Activated naive CD8-positive, alpha-beta T cell treated with anti-CD3 and anti-CD28 coated beads for 36 hours (primary cell): ENCODE measurements at regions not wholly inside any gene's neighbourhood (a gene's known extent, or its start where the extent isn't known, plus 50 kb on each side); places are given as distances from the start of the nearest gene placed in this dataset.
"Not testable (repeated sequence)": the region's sequence is repeated elsewhere in the genome, so short reads cannot be mapped to it uniquely, and the experiment has no call there.

Source experiments
- DNase-seq: peaks from one replicate; pipeline ENCODE4 v3.0.0; 2021
- H3K27ac Mint-ChIP-seq: one replicate; pipeline ENCODE4 v1.8.0; 2022; ENCODE audit warnings: mild to moderate bottlenecking, moderate library complexity, mixed read lengths
- H3K27me3 Mint-ChIP-seq: one replicate; pipeline ENCODE4 v1.8.0; 2022; ENCODE audit warnings: mild to moderate bottlenecking, mixed read lengths
- H3K36me3 Mint-ChIP-seq: one replicate; pipeline ENCODE4 v1.8.0; 2021; ENCODE audit warnings: mild to moderate bottlenecking, mixed read lengths
- H3K4me1 Mint-ChIP-seq: one replicate; pipeline ENCODE4 v1.8.0; 2021; ENCODE audit warnings: mixed read lengths
- H3K4me3 Mint-ChIP-seq: one replicate; pipeline ENCODE4 v1.8.0; 2022; ENCODE audit warnings: mild to moderate bottlenecking, moderate library complexity, mixed read lengths
- H3K9me3 Mint-ChIP-seq: one replicate; pipeline ENCODE4 v1.8.0; 2022; ENCODE audit warnings: mixed read lengths

GRCh38 chr20:39974966-39975501 is 714.0 kb downstream of the MAFB start:
- H3K4me3 Mint-ChIP-seq: no peak overlapping the region
- peaks cover 22% of the 10 kb centered on the region for H3K9me3 Mint-ChIP-seq
- no peak for DNase-seq
- H3K36me3 Mint-ChIP-seq: no peaks in the 10 kb centered on the region
- H3K27me3 Mint-ChIP-seq: peaks cover 3% of the 10 kb centered on the region
- no peak overlapping the region for H3K27ac Mint-ChIP-seq
- H3K4me1 Mint-ChIP-seq: no peaks in the 10 kb centered on the region

- Mint-ChIP-seq H3K27me3 (peaks cover 5% of the 10 kb centered on the region), H3K4me1 (no peaks in the 10 kb centered on the region), H3K36me3 (no peaks in the 10 kb centered on the region), H3K27ac (no peak overlapping the region), H3K4me3 (no peak overlapping the region), H3K9me3 (peaks cover 24% of the 10 kb centered on the region)
- no peak for DNase-seq
Measured at GRCh38 chr20:39968495-39968894, 720.5 kb downstream of the MAFB start.

- Mint-ChIP-seq H3K4me1 (no peaks in the 10 kb centered on the region), H3K27ac (no peak overlapping the region), H3K4me3 (no peak overlapping the region), H3K27me3 (peaks cover 5% of the 10 kb centered on the region), H3K9me3 (peaks cover 23% of the 10 kb centered on the region), H3K36me3 (no peaks in the 10 kb centered on the region)
- DNase-seq: no peak
Measured at GRCh38 chr20:39967806-39968205, 721.2 kb downstream of the MAFB start.

- DNase-seq: no peak
- Mint-ChIP-seq H3K4me3 (no peak overlapping the region), H3K4me1 (no peaks in the 10 kb centered on the region), H3K36me3 (no peaks in the 10 kb centered on the region), H3K27ac (no peak overlapping the region), H3K27me3 (peaks cover 12% of the 10 kb centered on the region), H3K9me3 (peaks cover 3% of the 10 kb centered on the region)
Measured at GRCh38 chr20:39961637-39962244, 727.3 kb downstream of the MAFB start.

- peaks cover 12% of the 10 kb centered on the region for H3K27me3 Mint-ChIP-seq
- no peak for DNase-seq
- no peaks in the 10 kb centered on the region for H3K36me3 Mint-ChIP-seq
- no peaks in the 10 kb centered on the region for H3K9me3 Mint-ChIP-seq
- no peak overlapping the region for H3K4me3 Mint-ChIP-seq
- H3K27ac Mint-ChIP-seq: no peak overlapping the region
- no peaks in the 10 kb centered on the region for H3K4me1 Mint-ChIP-seq
Measured at GRCh38 chr20:39960522-39961428, 728.3 kb downstream of the MAFB start.

GRCh38 chr20:39957911-39958310 is 731.1 kb downstream of the MAFB start:
- H3K4me1 Mint-ChIP-seq, H3K9me3 Mint-ChIP-seq, H3K27ac Mint-ChIP-seq, H3K36me3 Mint-ChIP-seq, DNase-seq, H3K27me3 Mint-ChIP-seq, H3K4me3 Mint-ChIP-seq: not testable (repeated sequence)

GRCh38 chr20:39954621-39955020 is 734.4 kb downstream of the MAFB start:
- Mint-ChIP-seq H3K36me3 (no peaks in the 10 kb centered on the region), H3K27me3 (no peaks in the 10 kb centered on the region), H3K9me3 (no peaks in the 10 kb centered on the region), H3K4me3 (no peak overlapping the region), H3K27ac (no peak overlapping the region), H3K4me1 (no peaks in the 10 kb centered on the region)
- no peak for DNase-seq

- DNase-seq: no peak
- Mint-ChIP-seq H3K36me3 (no peaks in the 10 kb centered on the region), H3K4me1 (no peaks in the 10 kb centered on the region), H3K27ac (no peak overlapping the region), H3K27me3 (peaks cover 5% of the 10 kb centered on the region), H3K4me3 (no peak overlapping the region), H3K9me3 (no peaks in the 10 kb centered on the region)
Measured at GRCh38 chr20:39946931-39947330, 742.1 kb downstream of the MAFB start.

- no peak overlapping the region for H3K4me3 Mint-ChIP-seq
- peaks cover 5% of the 10 kb centered on the region for H3K27me3 Mint-ChIP-seq
- no peaks in the 10 kb centered on the region for H3K9me3 Mint-ChIP-seq
- no peaks in the 10 kb centered on the region for H3K36me3 Mint-ChIP-seq
- H3K4me1 Mint-ChIP-seq: no peaks in the 10 kb centered on the region
- no peak for DNase-seq
- no peak overlapping the region for H3K27ac Mint-ChIP-seq
Measured at GRCh38 chr20:39946053-39946810, 742.8 kb downstream of the MAFB start.

- no peaks in the 10 kb centered on the region for H3K36me3 Mint-ChIP-seq
- no peak overlapping the region for H3K27ac Mint-ChIP-seq
- no peak for DNase-seq
- no peaks in the 10 kb centered on the region for H3K9me3 Mint-ChIP-seq
- no peaks in the 10 kb centered on the region for H3K4me1 Mint-ChIP-seq
- H3K27me3 Mint-ChIP-seq: peaks cover 5% of the 10 kb centered on the region
- no peak overlapping the region for H3K4me3 Mint-ChIP-seq
Measured at GRCh38 chr20:39944861-39945260, 744.2 kb downstream of the MAFB start.

GRCh38 chr20:39943336-39943735 is 745.7 kb downstream of the MAFB start:
- H3K4me3 Mint-ChIP-seq: no peak overlapping the region

GRCh38 chr20:39941245-39941644 is 747.8 kb downstream of the MAFB start:
- Mint-ChIP-seq H3K4me1 (no peaks in the 10 kb centered on the region), H3K27me3 (no peaks in the 10 kb centered on the region), H3K4me3 (no peak overlapping the region), H3K9me3 (no peaks in the 10 kb centered on the region), H3K36me3 (no peaks in the 10 kb centered on the region), H3K27ac (no peak overlapping the region)
- no peak for DNase-seq

More at GRCh38 chr20:39943336-39943735, 745.7 kb downstream of the MAFB start:
- Mint-ChIP-seq H3K27me3 (no peaks in the 10 kb centered on the region), H3K36me3 (no peaks in the 10 kb centered on the region), H3K4me1 (no peaks in the 10 kb centered on the region), H3K9me3 (no peaks in the 10 kb centered on the region), H3K27ac (no peak overlapping the region)
- no peak for DNase-seq

- H3K4me1 Mint-ChIP-seq: no peaks in the 10 kb centered on the region
- no peaks in the 10 kb centered on the region for H3K27me3 Mint-ChIP-seq
- no peaks in the 10 kb centered on the region for H3K9me3 Mint-ChIP-seq
- H3K36me3 Mint-ChIP-seq: no peaks in the 10 kb centered on the region
- H3K27ac Mint-ChIP-seq: no peak overlapping the region
- no peak overlapping the region for H3K4me3 Mint-ChIP-seq
- no peak for DNase-seq
Measured at GRCh38 chr20:39939241-39939865, 749.7 kb downstream of the MAFB start.

- H3K9me3 Mint-ChIP-seq: no peaks in the 10 kb centered on the region
- DNase-seq: no peak
- H3K4me1 Mint-ChIP-seq: no peaks in the 10 kb centered on the region
- H3K27ac Mint-ChIP-seq: no peak overlapping the region
- no peaks in the 10 kb centered on the region for H3K27me3 Mint-ChIP-seq
- H3K4me3 Mint-ChIP-seq: no peak overlapping the region
- no peaks in the 10 kb centered on the region for H3K36me3 Mint-ChIP-seq
Measured at GRCh38 chr20:39936401-39936800, 752.6 kb downstream of the MAFB start.

- Mint-ChIP-seq H3K9me3 (no peaks in the 10 kb centered on the region), H3K4me1 (no peaks in the 10 kb centered on the region), H3K27ac (no peak overlapping the region), H3K4me3 (no peak overlapping the region), H3K27me3 (no peaks in the 10 kb centered on the region), H3K36me3 (no peaks in the 10 kb centered on the region)
- no peak for DNase-seq
Measured at GRCh38 chr20:39935901-39936300, 753.1 kb downstream of the MAFB start.
